Activated CD4-positive, CD25-positive, alpha-beta regulatory T cell treated with anti-CD3 and anti-CD28 coated beads, Interleukin-2, amount 50 U/mL, for 16 hours (primary cell): ENCODE measurements at regions not wholly inside any gene's neighbourhood (a gene's known extent, or its start where the extent isn't known, plus 50 kb on each side); places are given as distances from the start of the nearest gene placed in this dataset.

Source experiments
- DNase-seq: peaks from one replicate; pipeline ENCODE4 v3.0.0-alpha.2; 2020; ENCODE audit warnings: low read depth, low spot score

DNA sequence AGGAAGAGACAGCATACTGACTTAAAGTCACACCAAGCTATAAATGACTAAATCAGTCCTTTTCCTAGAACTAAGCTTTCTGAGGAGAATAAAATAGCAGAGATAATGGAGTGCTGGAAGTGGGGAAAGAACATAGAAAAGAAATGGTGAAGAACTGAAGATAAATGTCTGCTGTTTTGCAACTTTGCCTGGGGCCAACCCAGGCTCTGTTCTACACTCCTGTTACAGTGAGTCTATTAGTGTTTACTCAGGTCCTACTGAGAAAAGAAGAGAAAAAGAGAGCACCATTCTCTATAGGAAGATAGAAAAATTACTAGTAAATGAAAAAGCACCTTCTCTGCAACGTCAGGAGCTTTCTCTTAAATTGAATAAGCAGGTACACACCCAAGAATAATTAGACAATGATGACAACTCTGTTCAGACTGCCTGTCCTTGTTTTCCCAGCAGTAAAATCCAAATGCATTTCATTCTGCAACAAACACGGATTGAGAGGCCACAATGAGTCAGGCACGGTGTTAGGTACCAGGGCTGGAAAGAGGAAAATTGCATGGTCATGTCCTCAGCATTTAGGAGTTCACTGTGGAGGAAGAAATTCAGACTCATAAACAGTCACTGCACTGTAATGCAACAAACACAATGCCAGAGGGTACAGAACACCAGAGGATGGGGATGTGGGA lies 139.4 kb upstream of the CAMK1G start:
- DNase-seq, result no peak

DNA sequence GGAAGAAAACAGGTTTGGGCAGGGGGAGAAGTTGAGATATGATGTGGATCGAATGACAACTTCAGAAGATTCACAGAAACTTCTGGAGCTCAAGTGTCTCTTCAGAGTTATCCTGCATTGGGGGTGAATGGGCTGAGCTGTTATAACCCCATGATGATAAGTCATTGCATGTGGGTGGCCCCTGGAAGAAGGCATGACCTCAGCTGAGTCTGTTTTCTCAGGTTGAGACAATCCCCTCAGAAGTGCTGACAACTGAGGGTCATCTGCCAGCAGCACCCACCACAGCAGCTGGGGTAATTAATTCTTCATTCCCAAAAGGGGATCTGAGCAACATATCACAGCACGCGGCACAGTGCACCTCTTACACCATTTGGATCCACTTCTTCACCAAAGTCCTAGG lies 138.6 kb upstream of the CAMK1G start:
- DNase-seq, result no peak

GRCh38 chr1:209445576-209445975 lies 137.9 kb upstream of the CAMK1G start:
- no peak for DNase-seq

DNA sequence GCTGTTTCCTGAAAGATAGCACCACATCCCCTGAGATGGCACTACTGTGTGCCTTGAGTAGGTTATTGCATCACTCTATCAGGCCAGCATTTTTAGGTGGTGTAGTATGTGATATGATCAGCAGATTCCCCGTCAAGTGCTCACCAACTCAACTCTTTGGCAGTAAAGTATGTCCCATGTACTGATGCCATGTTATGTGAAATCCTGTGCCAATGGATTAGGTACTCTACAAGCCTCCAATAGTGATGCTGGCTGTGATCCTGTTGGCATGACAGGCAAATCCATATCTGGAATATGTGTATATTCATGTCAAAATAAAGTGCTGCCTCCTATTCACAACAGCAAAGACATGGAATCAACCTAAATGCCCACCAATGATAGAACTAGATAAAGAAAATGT lies 137.2 kb upstream of the CAMK1G start:
- DNase-seq, result no peak

GRCh38 chr1:209454340-209454994 lies 129.0 kb upstream of the CAMK1G start:
- no peak for DNase-seq

- no peak for DNase-seq
Measured at GRCh38 chr1:209455145-209455544, 128.4 kb upstream of the CAMK1G start.

- no peak for DNase-seq
Measured at GRCh38 chr1:209455661-209456358, 127.7 kb upstream of the CAMK1G start.

GRCh38 chr1:209456878-209457277 lies 126.6 kb upstream of the CAMK1G start:
- DNase-seq, result no peak

DNA sequence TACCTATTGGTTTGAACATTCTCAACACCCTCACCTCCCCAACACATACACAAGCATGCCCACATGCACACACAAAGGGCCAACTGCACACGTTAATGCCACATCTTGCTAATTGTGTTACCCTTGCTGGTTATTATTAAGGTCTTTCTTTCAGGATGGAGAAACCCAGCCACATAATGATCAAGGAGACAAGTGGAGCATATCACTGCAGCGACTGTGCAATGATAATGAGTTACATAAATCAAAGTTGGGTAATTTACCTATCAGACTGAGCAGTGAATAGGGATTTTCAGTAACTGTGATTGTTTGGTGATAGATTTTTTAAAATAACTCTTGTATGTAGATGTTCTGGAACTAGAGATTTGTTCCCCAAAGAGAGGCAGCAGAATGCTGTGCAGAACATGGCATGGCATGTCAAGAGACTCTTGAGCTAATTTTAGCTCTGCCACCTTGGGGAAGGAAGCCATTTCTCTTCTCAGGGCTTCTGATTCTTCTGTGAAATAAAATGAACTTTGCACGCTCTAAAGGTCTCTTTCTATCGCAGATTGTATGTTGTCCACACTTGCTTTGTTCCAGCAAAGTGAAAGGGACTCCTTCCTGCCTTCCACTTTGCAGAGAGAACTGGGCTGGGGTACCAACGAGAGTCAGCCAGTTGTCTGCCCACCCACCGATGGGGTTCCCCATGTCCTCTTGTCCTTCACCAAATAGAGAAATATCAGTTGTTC lies 126.0 kb upstream of the CAMK1G start:
- DNase-seq, result no peak

- no peak for DNase-seq
Measured at GRCh38 chr1:209458921-209459320, 124.6 kb upstream of the CAMK1G start.

- no peak for DNase-seq
Measured at GRCh38 chr1:209461168-209461567, 122.3 kb upstream of the CAMK1G start.

DNA sequence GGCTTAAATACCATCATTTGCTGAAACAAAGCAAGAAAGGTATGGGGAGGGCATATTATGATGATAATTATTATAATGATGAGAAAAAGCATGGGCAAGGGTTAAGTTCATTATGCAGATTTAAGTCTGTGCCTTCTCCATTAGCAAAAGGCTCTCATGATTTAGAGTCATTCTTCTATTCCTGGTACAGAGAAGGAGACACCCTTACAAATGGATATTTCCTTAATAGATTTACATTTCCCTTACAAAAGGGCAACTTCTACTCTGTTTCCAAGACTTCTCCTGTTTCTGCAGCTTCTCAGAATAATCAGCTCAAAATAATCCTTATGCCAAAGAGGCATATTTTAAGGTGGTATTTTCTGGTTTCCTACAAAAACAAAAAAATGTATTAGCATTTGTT lies 121.1 kb upstream of the CAMK1G start:
- DNase-seq, result no peak

DNA sequence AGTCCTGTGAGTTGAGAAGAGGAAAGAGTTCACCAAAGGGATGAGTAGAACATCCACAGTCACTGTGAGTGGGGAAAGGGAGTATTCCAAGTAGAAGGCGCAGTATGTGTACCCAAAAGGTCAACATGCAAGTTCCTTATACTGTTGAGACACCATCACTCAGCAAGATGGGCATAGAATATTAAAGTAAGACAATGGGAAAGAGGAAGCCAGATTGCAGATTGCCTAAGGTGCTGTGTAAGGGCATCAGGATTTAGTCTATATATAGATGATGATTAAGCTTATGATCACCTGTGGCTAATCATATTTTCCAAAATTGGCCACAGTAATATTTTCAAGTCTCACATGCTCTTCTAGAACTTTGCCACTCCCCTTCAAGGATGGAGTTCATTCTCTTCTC lies 120.1 kb upstream of the CAMK1G start:
- no peak for DNase-seq

- DNase-seq, result no peak
Measured at GRCh38 chr1:209473025-209473424, 110.5 kb upstream of the CAMK1G start.

DNA sequence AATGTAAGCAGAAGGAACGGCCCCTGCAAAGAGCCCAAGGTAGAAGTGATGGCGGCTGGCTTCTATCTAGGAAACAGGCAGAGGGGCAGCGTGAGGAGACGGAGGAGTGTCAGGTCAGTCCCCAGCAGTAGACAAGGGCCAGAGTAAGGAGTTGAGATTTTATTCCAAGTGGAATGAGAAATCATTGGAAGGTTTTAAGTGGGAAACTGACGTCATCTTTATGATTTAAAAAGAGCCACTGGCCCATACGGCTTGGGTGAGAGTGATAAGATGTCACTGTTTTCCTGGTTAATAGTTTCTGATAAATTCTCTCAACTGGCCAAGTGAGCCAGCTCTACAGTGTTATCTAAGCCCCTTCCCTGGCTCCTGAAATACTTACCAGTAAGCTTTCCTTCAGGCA lies 103.2 kb upstream of the CAMK1G start:
- no peak for DNase-seq

GRCh38 chr1:209483691-209484090 lies 99.8 kb upstream of the CAMK1G start:
- DNase-seq, result no peak

DNA sequence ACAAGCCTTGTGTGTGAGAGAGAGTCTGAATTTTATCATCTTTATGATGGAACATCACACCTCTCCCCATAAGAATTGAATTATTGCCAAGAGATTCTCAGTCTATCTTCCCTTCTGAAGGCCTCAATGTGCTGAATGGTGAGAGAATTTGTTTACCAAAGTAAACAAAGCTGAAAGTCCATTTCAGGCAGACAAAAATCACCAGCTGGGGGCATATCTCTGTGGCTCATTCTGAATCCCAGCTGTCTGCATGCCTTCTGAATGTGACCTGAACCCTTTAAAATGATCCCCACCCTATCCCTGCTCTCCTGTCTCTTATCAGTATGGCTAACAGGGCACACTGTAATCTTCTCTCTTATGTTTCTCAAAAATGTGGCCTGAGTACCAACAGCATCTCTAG lies 99.1 kb upstream of the CAMK1G start:
- DNase-seq, result no peak

GRCh38 chr1:209485167-209485566 lies 98.3 kb upstream of the CAMK1G start:
- no peak for DNase-seq

DNA sequence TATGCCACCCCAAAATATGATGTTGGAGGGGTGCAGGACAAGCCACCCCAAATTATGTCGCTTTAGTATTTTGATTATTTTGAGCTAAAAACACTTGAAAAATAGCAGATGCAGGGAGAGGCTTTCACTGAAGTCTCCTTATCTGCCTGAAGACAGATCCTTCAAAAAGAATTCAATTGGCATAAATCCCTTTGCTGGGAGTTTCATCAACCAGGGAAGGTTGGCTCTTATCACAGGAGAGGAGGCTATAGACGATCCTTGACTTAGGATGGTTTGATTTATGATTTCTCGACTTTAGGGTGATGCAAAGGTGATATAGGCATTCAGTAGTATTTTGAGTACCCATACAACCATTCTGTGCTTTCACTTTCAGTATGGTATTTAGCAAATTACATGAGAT lies 97.8 kb upstream of the CAMK1G start:
- no peak for DNase-seq

DNA sequence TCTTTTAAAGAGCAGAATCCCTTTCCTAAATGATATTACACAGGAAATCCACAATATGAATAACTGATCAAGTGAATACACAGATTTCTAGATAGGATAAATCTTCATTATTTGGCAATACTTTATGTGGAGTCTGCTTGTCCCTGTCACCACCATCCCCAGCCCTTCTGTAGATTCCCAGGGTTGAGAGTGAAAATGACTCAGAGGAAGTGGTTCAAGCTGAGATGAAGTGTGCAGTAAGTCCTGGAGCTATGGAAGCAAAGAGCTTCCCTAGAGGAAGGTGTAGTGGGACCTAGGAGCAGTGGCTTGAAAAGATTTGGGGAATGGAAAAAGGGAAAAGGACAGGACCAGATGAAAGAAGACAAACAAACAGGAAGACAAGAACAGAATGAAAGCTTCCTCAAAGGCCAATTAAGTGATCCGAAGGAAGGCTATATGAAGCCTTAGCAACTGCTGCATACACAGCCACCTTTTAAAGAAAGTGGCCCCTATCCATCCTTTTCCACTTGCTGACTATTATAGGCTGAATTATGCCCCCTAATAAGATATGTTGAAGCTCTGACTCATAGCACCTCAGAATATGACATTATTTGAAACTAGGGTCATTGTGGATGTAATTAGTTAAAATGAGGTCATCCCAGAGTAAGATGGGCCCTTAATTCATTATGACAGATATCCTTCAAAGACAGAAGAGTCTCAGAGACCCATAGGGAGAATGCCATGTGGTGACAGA lies 96.5 kb upstream of the CAMK1G start:
- DNase-seq, result no peak

DNA sequence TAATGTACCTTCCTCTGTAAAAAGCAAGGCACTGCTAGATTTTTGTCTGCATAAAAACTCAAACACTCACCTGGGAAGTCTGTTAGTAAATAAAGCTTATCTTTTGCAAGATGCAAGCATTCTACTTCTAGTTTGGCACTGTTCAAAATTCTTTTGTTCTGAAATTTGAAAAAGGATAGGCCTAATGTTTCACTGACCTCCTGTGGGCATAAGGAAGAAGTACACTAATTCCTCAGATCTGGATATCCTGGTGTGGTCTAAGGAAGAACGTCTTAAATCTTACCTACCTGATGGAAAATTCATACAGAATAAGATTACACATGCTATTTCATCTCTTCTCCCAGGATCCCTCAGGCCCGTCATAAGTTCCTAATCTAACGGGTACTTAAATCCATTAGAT lies 93.5 kb upstream of the CAMK1G start:
- DNase-seq, result no peak

DNA sequence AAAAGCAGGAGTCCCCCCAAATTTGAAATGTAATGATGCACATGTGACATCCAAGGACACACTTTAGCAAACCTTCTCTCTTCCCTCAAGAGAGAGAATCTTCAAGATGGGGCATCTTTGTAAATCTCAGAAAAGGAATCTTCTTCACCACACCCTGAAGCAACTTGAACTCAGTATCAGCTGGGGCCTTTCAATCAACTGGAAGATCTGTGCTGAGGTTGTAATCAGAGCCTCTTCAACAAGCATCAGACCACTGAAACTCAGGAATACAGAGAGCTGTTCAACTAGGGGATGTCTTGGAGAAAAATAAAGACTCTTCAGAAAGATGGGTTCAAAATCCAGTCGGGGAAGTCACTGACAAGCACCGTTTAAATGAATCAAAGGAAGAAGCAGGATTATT lies 92.5 kb upstream of the CAMK1G start:
- no peak for DNase-seq
